NK-92 (cell line): ENCODE measurements at regions not wholly inside any gene's neighbourhood (a gene's known extent, or its start where the extent isn't known, plus 50 kb on each side); places are given as distances from the start of the nearest gene placed in this dataset.

Source experiments
- DNase-seq: peaks from one replicate; lab custom pipeline; 2025; ENCODE audit not compliant: unreplicated experiment; lab: John Stamatoyannopoulos, UW

- DNase-seq: no peak
Observed at GRCh38 chr20:40414843-40415615, 274.0 kb downstream of the MAFB start.

- DNase-seq: no peak
Observed at GRCh38 chr20:40410028-40410427, 279.0 kb downstream of the MAFB start.

GRCh38 chr20:40397467-40397866 lies 291.6 kb downstream of the MAFB start:
- no peak for DNase-seq

- DNase-seq: no peak
Observed at GRCh38 chr20:40393197-40394079, 295.6 kb downstream of the MAFB start.

GRCh38 chr20:40390654-40391053 lies 298.4 kb downstream of the MAFB start:
- DNase-seq: no peak

- no peak for DNase-seq
Observed at GRCh38 chr20:40370800-40371199, 318.2 kb downstream of the MAFB start.

- no peak for DNase-seq
Observed at GRCh38 chr20:40368876-40369275, 320.2 kb downstream of the MAFB start.

GRCh38 chr20:40361916-40362315 lies 327.1 kb downstream of the MAFB start:
- no peak for DNase-seq

- no peak for DNase-seq
Observed at GRCh38 chr20:40359131-40359912, 329.7 kb downstream of the MAFB start.

- no peak for DNase-seq
Observed at GRCh38 chr20:40354880-40355279, 334.2 kb downstream of the MAFB start.

- DNase-seq: no peak
Observed at GRCh38 chr20:40343390-40343789, 345.6 kb downstream of the MAFB start.

GRCh38 chr20:40341561-40341960 lies 347.5 kb downstream of the MAFB start:
- no peak for DNase-seq

- no peak for DNase-seq
Observed at GRCh38 chr20:40339661-40340449, 349.2 kb downstream of the MAFB start.

GRCh38 chr20:40336533-40336932 lies 352.5 kb downstream of the MAFB start:
- DNase-seq: no peak

GRCh38 chr20:40335901-40336351 lies 353.1 kb downstream of the MAFB start:
- no peak for DNase-seq

GRCh38 chr20:40335437-40335836 lies 353.6 kb downstream of the MAFB start:
- no peak for DNase-seq

- no peak for DNase-seq
Observed at GRCh38 chr20:40333591-40333990, 355.4 kb downstream of the MAFB start.

GRCh38 chr20:40331807-40332560 lies 357.1 kb downstream of the MAFB start:
- DNase-seq: no peak

GRCh38 chr20:40331249-40331648 lies 357.8 kb downstream of the MAFB start:
- no peak for DNase-seq

GRCh38 chr20:40329321-40329720 lies 359.7 kb downstream of the MAFB start:
- DNase-seq: no peak
